H1 (cell line): ENCODE measurements at regions not wholly inside any gene's neighbourhood (a gene's known extent, or its start where the extent isn't known, plus 50 kb on each side); places are given as distances from the start of the nearest gene placed in this dataset.

Experiments
- ATF2 ChIP-seq: IDR thresholded peaks from 2 replicates; pipeline ENCODE4 v1.6.1; 2012; ENCODE audit warnings: low read length, inconsistent platforms
- CHD2 ChIP-seq: IDR thresholded peaks from 2 replicates; pipeline ENCODE4 v1.6.1; 2012; ENCODE audit warnings: low read length, improper control_type of control experiment
- CTBP2 ChIP-seq: IDR thresholded peaks from 2 replicates; pipeline ENCODE4 v1.7.0; 2011; ENCODE audit warnings: borderline replicate concordance, mild to moderate bottlenecking, moderate library complexity, mixed read lengths, low read length; ENCODE audit not compliant: insufficient read depth, insufficient read length
- CTCF ChIP-seq, 3 experiments: IDR thresholded peaks; 1 replicate in 2 of 3; 2 replicates in 1 of 3; pipeline versions ENCODE4 v1.5.1 to v1.6.1; 2011; ENCODE audit warnings: low read length in 3 of 3, mild to moderate bottlenecking in 3 of 3, inconsistent platforms in 2 of 3, low read depth in 1 of 3, moderate library complexity in 1 of 3; ENCODE audit not compliant: insufficient read depth in 1 of 3; ENCODE audit errors: control extremely low read depth in 1 of 3
- EP300 ChIP-seq, 2 experiments: IDR thresholded peaks; 1 replicate in 1 of 2; 2 replicates in 1 of 2; pipeline ENCODE4 v1.6.1; 2011 to 2012; ENCODE audit warnings: low read depth in 2 of 2, low read length in 2 of 2, mild to moderate bottlenecking in 2 of 2, borderline replicate concordance in 1 of 2, inconsistent platforms in 1 of 2, moderate library complexity in 1 of 2
- EZH2 ChIP-seq: fragments of 200-600 bp; sonication (generic); IDR thresholded peaks from 2 replicates; pipeline ENCODE4 v1.7.1; 2012; ENCODE audit warnings: low read depth, mild to moderate bottlenecking, moderate library complexity, low read length, inconsistent platforms; ENCODE audit not compliant: severe bottlenecking
- FOSL1 ChIP-seq: IDR thresholded peaks from 2 replicates; pipeline ENCODE4 v1.6.1; 2011; ENCODE audit warnings: mild to moderate bottlenecking, low read depth, low read length, moderate library complexity; ENCODE audit not compliant: insufficient read depth
- GABPA ChIP-seq: IDR thresholded peaks from 2 replicates; pipeline ENCODE4 v1.6.1; 2011; ENCODE audit warnings: mild to moderate bottlenecking, low read length, moderate library complexity, borderline replicate concordance; ENCODE audit not compliant: insufficient read depth
- HDAC6 ChIP-seq: IDR thresholded peaks from one replicate; pipeline ENCODE4 v1.7.1; 2012; ENCODE audit warnings: low read depth, mild to moderate bottlenecking, inconsistent platforms, low read length, moderate library complexity
- POLR2A ChIP-seq, 2 experiments: IDR thresholded peaks; 1 replicate in 1 of 2; 2 replicates in 1 of 2; pipeline ENCODE4 v1.6.1; 2011; ENCODE audit warnings: low read depth in 2 of 2, low read length in 2 of 2, mild to moderate bottlenecking in 2 of 2; ENCODE audit errors: control extremely low read depth in 1 of 2
- POLR2AphosphoS5 ChIP-seq: IDR thresholded peaks from 2 replicates; pipeline ENCODE4 v1.6.1; 2011; ENCODE audit warnings: low read depth, low read length
- SP1 ChIP-seq: IDR thresholded peaks from 2 replicates; pipeline ENCODE4 v1.6.1; 2011; ENCODE audit warnings: low read depth, low read length
- SUZ12 ChIP-seq: fragments of 200-600 bp; sonication (generic); IDR thresholded peaks from 2 replicates; pipeline ENCODE4 v1.6.1; 2012; ENCODE audit warnings: mild to moderate bottlenecking, inconsistent platforms, low read length, moderate library complexity, mixed read lengths

GRCh38 chr11:30763951-30764350, 177.8 kb upstream of the MPPED2 start:
- no peak for TF ChIP-seq FOSL1
- no peak for TF ChIP-seq GABPA
- TF ChIP-seq POLR2A (IDR thresholded peaks at IDR 0.05; ENCODE audit: control extremely low read depth in 1 of 2, low read depth in 2 of 2, low read length in 2 of 2) = no peak
- no peak for TF ChIP-seq HDAC6
- no peak for TF ChIP-seq EP300 (IDR thresholded peaks at IDR 0.05; ENCODE audit: borderline replicate concordance in 1 of 2, low read depth in 2 of 2, low read length in 2 of 2)
- no peak for TF ChIP-seq CHD2
- no peak for TF ChIP-seq CTBP2
- TF ChIP-seq EZH2 = no peak
- TF ChIP-seq CTCF (IDR thresholded peaks at IDR 0.05; ENCODE audit: control extremely low read depth in 1 of 3, insufficient read depth in 1 of 3, low read depth in 1 of 3, low read length in 3 of 3) = no peak
- no peak for TF ChIP-seq POLR2AphosphoS5
- TF ChIP-seq ATF2 = no peak
- TF ChIP-seq SUZ12 = no peak
- no peak for TF ChIP-seq SP1
